ENCODE measurements at regions not wholly inside any gene's neighbourhood (a gene's known extent, or its start where the extent isn't known, plus 50 kb on each side); places are given as distances from the start of the nearest gene placed in this dataset.
A peak's percentile ranks its signal among the peaks of the same experiment; 100 is the strongest.

- no peak for DNase-seq (ENCODE audit: low read depth)
Observed at GRCh38 chr4:10335050-10335449, 122.2 kb downstream of the ZNF518B start.

GRCh38 chr4:10334506-10335028, 122.7 kb downstream of the ZNF518B start:
- DNase-seq (ENCODE audit: low read depth) = no peak

- no peak for DNase-seq (ENCODE audit: low read depth)
Observed at GRCh38 chr4:10333942-10334341, 123.3 kb downstream of the ZNF518B start.

GRCh38 chr4:10326075-10326474, 131.2 kb downstream of the ZNF518B start:
- no peak for DNase-seq (ENCODE audit: low read depth)

- no peak for DNase-seq (ENCODE audit: low read depth)
Observed at GRCh38 chr4:10321931-10322330, 135.3 kb downstream of the ZNF518B start.

GRCh38 chr4:10320130-10320529, 137.1 kb downstream of the ZNF518B start:
- DNase-seq (ENCODE audit: low read depth) = no peak

GRCh38 chr4:10317345-10317744, 139.9 kb downstream of the ZNF518B start:
- DNase-seq (ENCODE audit: low read depth) = no peak

- DNase-seq (ENCODE audit: low read depth) = no peak
Observed at GRCh38 chr4:10316851-10317250, 140.4 kb downstream of the ZNF518B start.

- DNase-seq (ENCODE audit: low read depth) = no peak
Observed at GRCh38 chr4:10315638-10316037, 141.6 kb downstream of the ZNF518B start.

- DNase-seq (ENCODE audit: low read depth) = no peak
Observed at GRCh38 chr4:10312568-10312967, 144.7 kb downstream of the ZNF518B start.

GRCh38 chr4:10311939-10312338, 145.3 kb downstream of the ZNF518B start:
- no peak for DNase-seq (ENCODE audit: low read depth)

- no peak for DNase-seq (ENCODE audit: low read depth)
Observed at GRCh38 chr4:10305816-10306215, 151.4 kb downstream of the ZNF518B start.

GRCh38 chr4:10303291-10303690, 153.9 kb downstream of the ZNF518B start:
- no peak for DNase-seq (ENCODE audit: low read depth)

- DNase-seq (ENCODE audit: low read depth) = no peak
Observed at GRCh38 chr4:10302096-10302495, 155.1 kb downstream of the ZNF518B start.

- DNase-seq (ENCODE audit: low read depth) = peak; percentile 60
Observed at GRCh38 chr4:10299601-10300000, 157.6 kb downstream of the ZNF518B start.

GRCh38 chr4:10298681-10299080, 158.5 kb downstream of the ZNF518B start:
- no peak for DNase-seq (ENCODE audit: low read depth)

GRCh38 chr4:10296730-10297129, 160.5 kb downstream of the ZNF518B start:
- peak; percentile 25 for DNase-seq (ENCODE audit: low read depth)

GRCh38 chr4:10295301-10295700, 161.9 kb downstream of the ZNF518B start:
- DNase-seq (ENCODE audit: low read depth) = peak; percentile 18

- DNase-seq (ENCODE audit: low read depth) = no peak
Observed at GRCh38 chr4:10289538-10289906, 167.7 kb downstream of the ZNF518B start.

- no peak for DNase-seq (ENCODE audit: low read depth)
Observed at GRCh38 chr4:10288830-10289537, 168.2 kb downstream of the ZNF518B start.

GRCh38 chr4:10285028-10285427, 168.4 kb upstream of the WDR1 start:
- DNase-seq (ENCODE audit: low read depth) = peak; percentile 41

- no peak for DNase-seq (ENCODE audit: low read depth)
Observed at GRCh38 chr4:10283761-10284160, 167.2 kb upstream of the WDR1 start.

GRCh38 chr4:10281996-10282395, 165.4 kb upstream of the WDR1 start:
- peak; percentile 15 for DNase-seq (ENCODE audit: low read depth)

- no peak for DNase-seq (ENCODE audit: low read depth)
Observed at GRCh38 chr4:10279261-10279660, 162.7 kb upstream of the WDR1 start.

All from ELR (cell line).